NCI-H82 treated with DMSO at 0.1 percent for 48 hours (cell line): ENCODE measurements at regions not wholly inside any gene's neighbourhood (a gene's known extent, or its start where the extent isn't known, plus 50 kb on each side); places are given as distances from the start of the nearest gene placed in this dataset.
"Not testable (repeated sequence)": the region's sequence is repeated elsewhere in the genome, so short reads cannot be mapped to it uniquely, and the experiment has no call there.

Experiments
- DNase-seq: peaks from one replicate; lab custom pipeline; 2025; ENCODE audit not compliant: unreplicated experiment; lab: John Stamatoyannopoulos, UW

- no peak for DNase-seq
Measured at GRCh38 chr11:104776501-104777170, 121.6 kb downstream of the CASP12 start.

- DNase-seq, result no peak
Measured at GRCh38 chr11:104774578-104774977, 123.7 kb downstream of the CASP12 start.

GRCh38 chr11:104772806-104773241 is 125.4 kb downstream of the CASP12 start:
- no peak for DNase-seq

GRCh38 chr11:104771763-104772162 is 126.5 kb downstream of the CASP12 start:
- no peak for DNase-seq

GRCh38 chr11:104771046-104771445 is 127.2 kb downstream of the CASP12 start:
- not testable (repeated sequence) for DNase-seq

GRCh38 chr11:104765401-104766095 is 132.7 kb downstream of the CASP12 start:
- peak; percentile 24 for DNase-seq

- DNase-seq, result no peak
Measured at GRCh38 chr11:104764710-104765045, 133.6 kb downstream of the CASP12 start.

GRCh38 chr11:104763930-104764709 is 134.1 kb downstream of the CASP12 start:
- no peak for DNase-seq

- DNase-seq, result no peak
Measured at GRCh38 chr11:104761511-104761910, 136.7 kb downstream of the CASP12 start.

GRCh38 chr11:104759464-104759863 is 138.8 kb downstream of the CASP12 start:
- DNase-seq, result no peak

- no peak for DNase-seq
Measured at GRCh38 chr11:104738918-104739317, 159.3 kb downstream of the CASP12 start.

GRCh38 chr11:104738208-104738607 is 160.1 kb downstream of the CASP12 start:
- DNase-seq, result no peak

- no peak for DNase-seq
Measured at GRCh38 chr11:104736502-104736901, 161.8 kb downstream of the CASP12 start.

GRCh38 chr11:104734998-104735397 is 163.3 kb downstream of the CASP12 start:
- DNase-seq, result no peak

- DNase-seq, result no peak
Measured at GRCh38 chr11:104731890-104732289, 166.4 kb downstream of the CASP12 start.

- peak; percentile 63 for DNase-seq
Measured at GRCh38 chr11:104728927-104729326, 169.3 kb downstream of the CASP12 start.

- no peak for DNase-seq
Measured at GRCh38 chr11:104727768-104728167, 170.5 kb downstream of the CASP12 start.

- no peak for DNase-seq
Measured at GRCh38 chr11:104727095-104727494, 171.2 kb downstream of the CASP12 start.

- DNase-seq, result no peak
Measured at GRCh38 chr11:104725796-104726408, 172.4 kb downstream of the CASP12 start.

GRCh38 chr11:104713401-104713800 is 184.9 kb downstream of the CASP12 start:
- no peak for DNase-seq

- DNase-seq, result no peak
Measured at GRCh38 chr11:104705490-104706190, 192.6 kb downstream of the CASP12 start.
